ENCODE measurements at regions not wholly inside any gene's neighbourhood (a gene's known extent, or its start where the extent isn't known, plus 50 kb on each side); places are given as distances from the start of the nearest gene placed in this dataset.

- DNase-seq (ENCODE audit: missing footprints) (no peak), ATAC-seq (no peak)
- intact Hi-C loops (cut with DNase I) = no loop called here
Observed at GRCh38 chr5:68698025-68698940, 395.5 kb upstream of the SLC30A5 start.

- intact Hi-C loops (cut with DNase I) = no loop called here
- DNase-seq (ENCODE audit: missing footprints) (no peak), ATAC-seq (no peak)
Observed at GRCh38 chr5:68699966-68700365, 393.8 kb upstream of the SLC30A5 start.

GRCh38 chr5:68707575-68707974, 386.2 kb upstream of the SLC30A5 start:
- intact Hi-C loops (cut with DNase I) = no loop called here
- ATAC-seq = no peak
- DNase-seq (ENCODE audit: missing footprints) = no peak

- intact Hi-C loops (cut with DNase I) = no loop called here
- DNase-seq (ENCODE audit: missing footprints) (no peak), ATAC-seq (no peak)
Observed at GRCh38 chr5:68708156-68708841, 385.5 kb upstream of the SLC30A5 start.

- DNase-seq (ENCODE audit: missing footprints) = no peak
- intact Hi-C loops (cut with DNase I) = no loop called here
- ATAC-seq = no peak
Observed at GRCh38 chr5:68708842-68709170, 385.0 kb upstream of the SLC30A5 start.

- DNase-seq (ENCODE audit: missing footprints) (no peak), ATAC-seq (peak; percentile 85)
- intact Hi-C loops (cut with DNase I) = no loop called here
Observed at GRCh38 chr5:68709239-68709638, 384.6 kb upstream of the SLC30A5 start.

GRCh38 chr5:68710514-68710913, 383.3 kb upstream of the SLC30A5 start:
- intact Hi-C loops (cut with DNase I) = no loop called here
- no peak for ATAC-seq

DNA sequence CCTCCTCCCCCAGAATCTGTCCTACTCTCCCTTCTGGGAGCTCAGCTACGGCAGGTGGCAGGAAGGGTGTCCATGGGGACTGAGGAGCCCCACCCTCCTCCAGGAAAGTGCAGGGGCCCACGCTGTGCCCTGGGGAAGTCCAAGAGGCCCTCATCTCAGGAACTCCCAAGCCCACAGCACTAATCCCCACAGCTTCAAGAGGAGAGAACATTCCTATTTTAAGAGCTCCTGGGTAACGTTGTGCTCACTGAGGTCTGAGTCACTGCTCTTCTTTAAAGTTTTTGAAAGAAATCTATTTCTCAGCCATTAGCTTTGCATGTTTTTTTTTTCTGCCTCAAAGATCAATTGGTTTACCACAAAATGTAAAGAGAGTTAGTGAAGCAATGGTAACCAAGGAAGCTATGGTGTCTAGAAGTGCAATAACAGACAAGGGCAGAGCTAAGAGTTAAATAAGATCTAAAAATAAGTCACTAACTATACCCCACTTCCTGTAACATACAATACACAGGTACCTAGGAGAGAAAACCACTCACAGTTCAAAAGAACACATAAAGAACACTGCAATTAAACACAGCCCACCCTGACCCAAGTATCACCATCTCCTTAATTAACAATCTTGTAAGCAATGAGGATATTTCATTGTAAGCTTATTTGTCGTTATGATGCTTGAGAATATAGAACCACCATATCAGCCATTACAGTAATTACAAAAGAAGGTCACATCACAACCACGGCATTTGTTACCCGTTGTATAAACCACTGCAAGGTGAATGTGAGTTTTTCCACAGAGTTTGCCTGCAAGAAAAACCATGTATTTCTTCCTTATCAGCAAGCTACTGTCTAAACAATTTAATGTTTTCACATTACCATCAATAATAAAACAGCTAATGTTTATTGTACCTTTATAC, 382.3 kb upstream of the SLC30A5 start:
- peak; percentile 53 for ATAC-seq
- no peak for DNase-seq (ENCODE audit: missing footprints)
- intact Hi-C loops (cut with DNase I) = no loop called here

More at GRCh38 chr5:68710514-68710913, 383.3 kb upstream of the SLC30A5 start:
- DNase-seq (ENCODE audit: missing footprints) = no peak

- no peak for DNase-seq (ENCODE audit: missing footprints)
- intact Hi-C loops (cut with DNase I) = no loop called here
- no peak for ATAC-seq
Observed at GRCh38 chr5:68714810-68715209, 379.0 kb upstream of the SLC30A5 start.

DNA sequence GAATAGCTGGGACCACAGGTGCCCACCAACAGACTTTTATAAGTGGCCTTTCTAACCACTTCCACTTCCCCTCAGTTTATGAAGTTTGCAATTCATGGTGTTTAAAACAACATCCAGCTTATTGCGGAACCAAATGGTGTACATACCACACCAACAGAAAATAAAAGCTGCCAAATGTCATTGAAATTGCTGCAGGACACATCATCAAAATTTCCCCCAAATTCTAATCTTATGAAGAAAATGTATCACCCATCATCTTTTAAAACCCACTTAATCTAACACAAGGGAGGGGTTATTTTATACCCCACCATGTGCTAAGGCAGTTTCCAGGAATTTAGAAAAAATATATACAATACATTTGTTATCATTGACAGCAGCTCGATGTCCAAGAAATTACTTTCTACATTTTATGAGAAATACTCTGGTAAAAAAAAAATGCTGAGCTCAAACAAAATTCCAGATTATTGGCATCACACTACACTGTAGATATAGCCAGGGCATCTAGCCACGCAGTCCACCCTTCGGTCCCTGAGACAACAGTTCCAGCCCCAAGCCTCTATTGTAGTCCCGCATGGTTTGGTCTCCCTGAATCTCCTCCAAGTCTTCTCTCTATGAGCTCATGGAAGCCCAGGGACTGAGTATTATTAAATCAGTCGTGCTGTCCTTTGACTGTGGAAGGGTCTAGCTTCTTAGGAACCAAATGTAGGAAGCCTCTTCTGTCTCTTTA, 372.8 kb upstream of the SLC30A5 start:
- intact Hi-C loops (cut with DNase I) = no loop called here
- no peak for DNase-seq (ENCODE audit: missing footprints)
- ATAC-seq = no peak

DNA sequence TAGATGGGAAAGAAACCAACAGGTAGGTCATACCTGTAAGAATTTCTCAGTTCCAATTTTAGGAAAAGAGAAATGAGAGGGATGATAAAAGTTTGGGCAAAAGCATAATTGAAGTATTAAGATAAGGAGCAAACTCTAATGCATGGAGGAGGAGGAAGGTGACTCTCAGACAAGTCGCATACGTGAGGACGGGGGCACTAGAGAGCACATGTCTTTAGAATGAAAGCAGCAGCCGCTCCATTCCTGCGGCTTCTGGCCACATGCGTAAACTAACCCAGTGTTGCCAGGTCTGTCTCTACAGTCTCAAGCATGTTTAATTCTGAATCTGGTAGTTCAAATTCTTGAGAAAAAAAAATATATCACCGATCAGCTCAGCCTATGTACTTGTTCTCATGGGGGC, 371.5 kb upstream of the SLC30A5 start:
- intact Hi-C loops (cut with DNase I) = no loop called here
- DNase-seq (ENCODE audit: missing footprints) = no peak
- no peak for ATAC-seq

GRCh38 chr5:68725905-68726683, 367.7 kb upstream of the SLC30A5 start:
- DNase-seq (ENCODE audit: missing footprints) (no peak), ATAC-seq (peak; percentile 65)
- intact Hi-C loops (cut with DNase I) = no loop called here

- no peak for ATAC-seq
- intact Hi-C loops (cut with DNase I) = no loop called here
- no peak for DNase-seq (ENCODE audit: missing footprints)
Observed at GRCh38 chr5:68727931-68728330, 365.9 kb upstream of the SLC30A5 start.

GRCh38 chr5:68729678-68730077, 364.1 kb upstream of the SLC30A5 start:
- ATAC-seq (no peak), DNase-seq (ENCODE audit: missing footprints) (no peak)
- intact Hi-C loops (cut with DNase I) = no loop called here

- no peak for DNase-seq (ENCODE audit: missing footprints)
- peak; percentile 87 for ATAC-seq
- intact Hi-C loops (cut with DNase I) = no loop called here
Observed at GRCh38 chr5:68730220-68730978, 363.4 kb upstream of the SLC30A5 start.

GRCh38 chr5:68730979-68731654, 362.7 kb upstream of the SLC30A5 start:
- no peak for DNase-seq (ENCODE audit: missing footprints)

GRCh38 chr5:68732251-68732650, 361.6 kb upstream of the SLC30A5 start:
- ATAC-seq = no peak
- intact Hi-C loops (cut with DNase I) = no loop called here
- DNase-seq (ENCODE audit: missing footprints) = no peak

More at GRCh38 chr5:68730979-68731654, 362.7 kb upstream of the SLC30A5 start:
- no peak for ATAC-seq
- intact Hi-C loops (cut with DNase I) = no loop called here
